ENCODE measurements at regions not wholly inside any gene's neighbourhood (a gene's known extent, or its start where the extent isn't known, plus 50 kb on each side); places are given as distances from the start of the nearest gene placed in this dataset.

GRCh38 chr2:116477229-116477628 is 1337.3 kb upstream of the DDX18 start:
- no peak overlapping the region for H4K5ac ChIP-seq (ENCODE audit: insufficient read length, low read depth, low read length)

More at GRCh38 chr2:116477229-116477628, 1337.3 kb upstream of the DDX18 start:
- CTCF ChIA-PET (ENCODE audit: partially characterized antibody): no interaction called here
- H3K27me3 ChIP-seq (replicated peaks in 1 of 4; ENCODE audit: control insufficient read depth in 3 of 4, extremely low read depth in 1 of 4, insufficient read depth in 3 of 4, low read length in 3 of 4): no peaks in the 10 kb centered on the region
- H2BK20ac ChIP-seq (ENCODE audit: low read length): no peak overlapping the region
- H4K20me1 ChIP-seq (replicated peaks in 1 of 2; ENCODE audit: control insufficient read depth in 1 of 2, insufficient read depth in 2 of 2, low read length in 2 of 2): no peaks in the 10 kb centered on the region
- no peak overlapping the region for H3K4me2 ChIP-seq (ENCODE audit: insufficient read depth in 1 of 2, low read depth in 2 of 2, low read length in 2 of 2)
- no peak overlapping the region for H3K4ac ChIP-seq (replicated peaks; ENCODE audit: insufficient read length, low read depth, low read length)
- H2BK15ac ChIP-seq (ENCODE audit: low read length): no peak overlapping the region
- H4K8ac ChIP-seq (ENCODE audit: extremely low read depth, insufficient read depth, low read length): no peak overlapping the region
- H3K27ac ChIP-seq (ENCODE audit: low read depth, low read length): no peak overlapping the region
- H4K91ac ChIP-seq (replicated peaks; ENCODE audit: insufficient read length, low read length): no peak overlapping the region
- H3K4me1 ChIP-seq (replicated peaks in 1 of 4; ENCODE audit: control insufficient read depth in 3 of 4, insufficient read depth in 4 of 4, low read length in 3 of 4): no peaks in the 10 kb centered on the region
- H3K79me1 ChIP-seq (ENCODE audit: low read depth, low read length): no peaks in the 10 kb centered on the region
- H2AK5ac ChIP-seq (ENCODE audit: low read depth, low read length): no peak overlapping the region
- H3K4me3 ChIP-seq (ENCODE audit: extremely low read depth in 1 of 4, insufficient read depth in 2 of 4, low read depth in 3 of 4, low read length in 4 of 4): no peak overlapping the region
- FAIRE-seq (no peak), DNase-seq (ENCODE audit: low read depth in 1 of 2, low spot score in 2 of 2) (no peak)
- H2BK12ac ChIP-seq (ENCODE audit: low read depth, low read length): no peak overlapping the region
- no peaks in the 10 kb centered on the region for H3K36me3 ChIP-seq (ENCODE audit: control insufficient read depth in 2 of 4, insufficient read depth in 4 of 4, low read length in 3 of 4)
- no peak overlapping the region for H2BK5ac ChIP-seq (ENCODE audit: low read depth, low read length)
- POLR2A ChIA-PET (ENCODE audit: partially characterized antibody): no interaction called here
- WGBS, 2 experiments (ENCODE audit: extremely low coverage in 1 of 2, insufficient coverage in 1 of 2, insufficient read length in 1 of 2, insufficient replicate concordance in 2 of 2, low coverage in 1 of 2, low lambda C conversion rate in 2 of 2, missing lambda C conversion rate in 1 of 2): 91% methylated on average over 3 of the region's 3 CpGs; no CpG with 5 or more reads in 1 of the 2 experiments
- no peaks in the 10 kb centered on the region for H3K79me2 ChIP-seq (ENCODE audit: control insufficient read depth in 1 of 2, insufficient read depth in 2 of 2, low read length in 2 of 2)
- no peak for TF ChIP-seq CHD2 (IDR thresholded peaks at IDR 0.05; ENCODE audit: low read length)
- no peak for TF ChIP-seq RAD21 (IDR thresholded peaks at IDR 0.05 in 1 of 2, conservative IDR thresholded peaks at IDR 0.05 in 1 of 2; ENCODE audit: low read depth in 2 of 2, low read length in 2 of 2)
- no peak for TF ChIP-seq CREB1 (IDR thresholded peaks at IDR 0.05)
- TF ChIP-seq KDM4A (IDR thresholded peaks at IDR 0.05; ENCODE audit: low read depth, low read length, severe bottlenecking): no peak
- no peak for TF ChIP-seq ATF2 (IDR thresholded peaks at IDR 0.05; ENCODE audit: low read length)
- TF ChIP-seq CBX8 (IDR thresholded peaks at IDR 0.05; ENCODE audit: borderline replicate concordance, low read depth, low read length): no peak
- TF ChIP-seq SIX5 (IDR thresholded peaks at IDR 0.05; ENCODE audit: low read depth, low read length): no peak
- TF ChIP-seq E2F6 (IDR thresholded peaks at IDR 0.05): no peak
- no peak for TF ChIP-seq EGR1 (IDR thresholded peaks at IDR 0.05; ENCODE audit: borderline replicate concordance, low read depth, low read length)
- no peak for TF ChIP-seq TEAD4 (IDR thresholded peaks at IDR 0.05; ENCODE audit: low read depth, low read length)
- no peak for TF ChIP-seq NRF1 (IDR thresholded peaks at IDR 0.05; ENCODE audit: low read depth, low read length)
- no peak for TF ChIP-seq SUZ12 (IDR thresholded peaks at IDR 0.05; ENCODE audit: low read length)
- TF ChIP-seq MAFK (IDR thresholded peaks at IDR 0.05; ENCODE audit: low read depth, low read length): no peak
- TF ChIP-seq TBP (IDR thresholded peaks at IDR 0.05; ENCODE audit: low read depth, low read length): no peak
- no peak overlapping the region for H3K23ac ChIP-seq (ENCODE audit: insufficient read length)
- H3K23me2 ChIP-seq (ENCODE audit: low read depth, low read length): no peaks in the 10 kb centered on the region
- H3K9me3 ChIP-seq (ENCODE audit: insufficient read depth in 2 of 2, low read depth in 1 of 2, low read length in 1 of 2): no peaks in the 10 kb centered on the region
- H2AFZ ChIP-seq (ENCODE audit: low read length): no peak overlapping the region
- no peak overlapping the region for H3K18ac ChIP-seq (ENCODE audit: extremely low read depth, low read length)
- no peak overlapping the region for H3K56ac ChIP-seq (replicated peaks; ENCODE audit: insufficient read length, low read depth, low read length)
- H3K14ac ChIP-seq (ENCODE audit: insufficient read length): no peak overlapping the region
- no peak overlapping the region for H2BK120ac ChIP-seq (replicated peaks; ENCODE audit: low read depth, low read length)
- H3K9ac ChIP-seq (replicated peaks in 1 of 4; ENCODE audit: extremely low read depth in 1 of 4, low read depth in 3 of 4, low read length in 3 of 4): no peak overlapping the region

Measured in H1 (cell line).